HL-60 (cell line): ENCODE measurements at regions not wholly inside any gene's neighbourhood (a gene's known extent, or its start where the extent isn't known, plus 50 kb on each side); places are given as distances from the start of the nearest gene placed in this dataset.

ENCODE experiments used
- DNase-seq, 2 experiments: peaks; one replicate each; pipeline ENCODE4 v3.0.0-alpha.2; 2010 to 2020; ENCODE audit warnings: low read depth in 1 of 2, low spot score in 1 of 2
- H3K27ac ChIP-seq: fragments of 250-450 bp; sonication (Bioruptor Pico); replicated peaks from 2 replicates; pipeline ENCODE4 v1.5.1; 2020; ENCODE audit warnings: mild to moderate bottlenecking, moderate library complexity
- H3K27me3 ChIP-seq: fragments of 250-450 bp; sonication (Bioruptor Pico); 2 replicates; pipeline ENCODE4 v1.5.1; 2021; ENCODE audit warnings: mild to moderate bottlenecking, moderate library complexity; ENCODE audit not compliant: insufficient read depth, poor library complexity, severe bottlenecking
- H3K4me3 ChIP-seq: replicated peaks from 2 replicates; pipeline ENCODE4 v1.5.1; 2011; ENCODE audit warnings: mild to moderate bottlenecking, control low read depth, low read length; ENCODE audit not compliant: insufficient read depth
- GABPA ChIP-seq: IDR thresholded peaks from 2 replicates; pipeline ENCODE4 v1.6.1; 2012; ENCODE audit warnings: low read depth
- POLR2AphosphoS5 ChIP-seq: IDR thresholded peaks from 2 replicates; pipeline ENCODE4 v1.6.1; 2012; ENCODE audit warnings: low read depth
- SPI1 ChIP-seq: IDR thresholded peaks from 2 replicates; pipeline ENCODE4 v1.6.1; 2012; ENCODE audit warnings: low read depth, mild to moderate bottlenecking, borderline replicate concordance
- TF ChIP-seq, protein P1 (sequence below): IDR thresholded peaks from one replicate; pipeline ENCODE4 v1.5.1; 2011; ENCODE audit warnings: low read length, control low read depth, inconsistent platforms; ENCODE audit not compliant: insufficient read depth
- TF ChIP-seq, protein P2 (sequence below): IDR thresholded peaks from 2 replicates; pipeline ENCODE4 v1.6.1; 2012; ENCODE audit warnings: low read depth; ENCODE audit not compliant: insufficient replicate concordance

DNA sequence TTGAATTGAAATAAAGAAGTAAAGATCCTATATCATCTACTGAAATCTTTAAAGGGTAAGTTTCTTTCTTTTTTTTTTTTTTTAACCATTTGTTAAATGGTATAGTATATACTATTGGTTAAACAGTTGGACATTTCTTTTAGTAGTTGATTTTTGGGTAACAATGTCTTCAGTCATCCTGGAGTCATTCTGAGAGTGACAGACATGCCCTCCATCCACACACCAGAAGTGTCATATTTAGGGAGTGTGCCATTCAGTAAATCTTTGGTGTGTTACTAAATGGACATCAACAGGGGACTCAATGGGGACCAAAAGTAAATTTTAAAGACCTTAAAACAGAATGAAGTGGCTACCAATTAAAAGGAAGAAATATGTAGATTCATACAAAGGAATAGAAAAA is 50.8 kb upstream of the SLC39A10 start:
- DNase-seq = no peak
- no peak for TF ChIP-seq POLR2AphosphoS5
- H3K27me3 ChIP-seq = no peaks in the 10 kb centered on the region
- H3K4me3 ChIP-seq = no peak overlapping the region
- H3K27ac ChIP-seq = no peak overlapping the region

DNA sequence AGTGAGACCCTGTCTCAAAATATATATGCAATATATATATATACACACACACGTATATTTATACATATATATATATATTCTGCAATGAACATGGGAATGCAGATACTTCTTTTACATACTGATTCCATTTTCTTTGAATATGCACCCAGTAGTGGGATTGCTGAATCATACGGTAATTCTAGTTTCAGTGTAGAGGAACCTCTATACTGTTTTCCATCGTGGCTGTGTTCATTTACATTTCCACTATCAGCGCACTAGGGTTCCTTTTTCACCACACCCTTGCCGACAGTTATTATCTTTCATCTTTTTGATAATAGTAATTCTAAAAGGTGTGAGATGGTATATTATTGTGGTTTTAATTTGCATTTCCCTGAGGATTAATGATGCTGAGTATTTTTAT is 52.3 kb upstream of the SLC39A10 start:
- H3K27me3 ChIP-seq = no peaks in the 10 kb centered on the region
- no peak overlapping the region for H3K4me3 ChIP-seq
- H3K27ac ChIP-seq = no peak overlapping the region
- DNase-seq = no peak
- TF ChIP-seq SPI1 = no peak
- TF ChIP-seq, protein P1, sequence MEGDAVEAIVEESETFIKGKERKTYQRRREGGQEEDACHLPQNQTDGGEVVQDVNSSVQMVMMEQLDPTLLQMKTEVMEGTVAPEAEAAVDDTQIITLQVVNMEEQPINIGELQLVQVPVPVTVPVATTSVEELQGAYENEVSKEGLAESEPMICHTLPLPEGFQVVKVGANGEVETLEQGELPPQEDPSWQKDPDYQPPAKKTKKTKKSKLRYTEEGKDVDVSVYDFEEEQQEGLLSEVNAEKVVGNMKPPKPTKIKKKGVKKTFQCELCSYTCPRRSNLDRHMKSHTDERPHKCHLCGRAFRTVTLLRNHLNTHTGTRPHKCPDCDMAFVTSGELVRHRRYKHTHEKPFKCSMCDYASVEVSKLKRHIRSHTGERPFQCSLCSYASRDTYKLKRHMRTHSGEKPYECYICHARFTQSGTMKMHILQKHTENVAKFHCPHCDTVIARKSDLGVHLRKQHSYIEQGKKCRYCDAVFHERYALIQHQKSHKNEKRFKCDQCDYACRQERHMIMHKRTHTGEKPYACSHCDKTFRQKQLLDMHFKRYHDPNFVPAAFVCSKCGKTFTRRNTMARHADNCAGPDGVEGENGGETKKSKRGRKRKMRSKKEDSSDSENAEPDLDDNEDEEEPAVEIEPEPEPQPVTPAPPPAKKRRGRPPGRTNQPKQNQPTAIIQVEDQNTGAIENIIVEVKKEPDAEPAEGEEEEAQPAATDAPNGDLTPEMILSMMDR = no peak
- TF ChIP-seq, protein P2, sequence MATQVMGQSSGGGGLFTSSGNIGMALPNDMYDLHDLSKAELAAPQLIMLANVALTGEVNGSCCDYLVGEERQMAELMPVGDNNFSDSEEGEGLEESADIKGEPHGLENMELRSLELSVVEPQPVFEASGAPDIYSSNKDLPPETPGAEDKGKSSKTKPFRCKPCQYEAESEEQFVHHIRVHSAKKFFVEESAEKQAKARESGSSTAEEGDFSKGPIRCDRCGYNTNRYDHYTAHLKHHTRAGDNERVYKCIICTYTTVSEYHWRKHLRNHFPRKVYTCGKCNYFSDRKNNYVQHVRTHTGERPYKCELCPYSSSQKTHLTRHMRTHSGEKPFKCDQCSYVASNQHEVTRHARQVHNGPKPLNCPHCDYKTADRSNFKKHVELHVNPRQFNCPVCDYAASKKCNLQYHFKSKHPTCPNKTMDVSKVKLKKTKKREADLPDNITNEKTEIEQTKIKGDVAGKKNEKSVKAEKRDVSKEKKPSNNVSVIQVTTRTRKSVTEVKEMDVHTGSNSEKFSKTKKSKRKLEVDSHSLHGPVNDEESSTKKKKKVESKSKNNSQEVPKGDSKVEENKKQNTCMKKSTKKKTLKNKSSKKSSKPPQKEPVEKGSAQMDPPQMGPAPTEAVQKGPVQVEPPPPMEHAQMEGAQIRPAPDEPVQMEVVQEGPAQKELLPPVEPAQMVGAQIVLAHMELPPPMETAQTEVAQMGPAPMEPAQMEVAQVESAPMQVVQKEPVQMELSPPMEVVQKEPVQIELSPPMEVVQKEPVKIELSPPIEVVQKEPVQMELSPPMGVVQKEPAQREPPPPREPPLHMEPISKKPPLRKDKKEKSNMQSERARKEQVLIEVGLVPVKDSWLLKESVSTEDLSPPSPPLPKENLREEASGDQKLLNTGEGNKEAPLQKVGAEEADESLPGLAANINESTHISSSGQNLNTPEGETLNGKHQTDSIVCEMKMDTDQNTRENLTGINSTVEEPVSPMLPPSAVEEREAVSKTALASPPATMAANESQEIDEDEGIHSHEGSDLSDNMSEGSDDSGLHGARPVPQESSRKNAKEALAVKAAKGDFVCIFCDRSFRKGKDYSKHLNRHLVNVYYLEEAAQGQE = no peak
- TF ChIP-seq POLR2AphosphoS5 = no peak
- no peak for TF ChIP-seq GABPA

DNA sequence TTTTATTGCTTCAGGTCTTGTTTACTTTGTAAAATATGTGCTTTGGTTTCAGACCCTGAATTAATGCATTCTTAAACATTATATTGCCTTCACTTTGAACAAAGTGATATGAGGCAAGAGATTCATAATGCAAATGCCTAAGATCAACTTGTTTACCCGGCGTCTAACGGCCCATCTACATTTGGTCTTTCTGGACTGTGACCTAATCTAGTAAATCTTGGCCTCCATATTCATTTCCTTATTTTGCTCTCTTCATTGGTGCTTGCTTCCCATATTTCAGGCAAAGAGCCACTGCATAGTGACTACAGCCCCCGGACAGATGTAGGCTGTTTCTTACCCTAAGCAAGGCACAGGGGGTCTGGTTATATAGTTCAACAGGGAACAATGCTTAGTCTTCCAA is 53.0 kb upstream of the SLC39A10 start:
- H3K27ac ChIP-seq = no peak overlapping the region
- no peaks in the 10 kb centered on the region for H3K27me3 ChIP-seq
- no peak for DNase-seq
- no peak for TF ChIP-seq GABPA
- TF ChIP-seq, protein P1 = no peak
- TF ChIP-seq POLR2AphosphoS5 = no peak
- TF ChIP-seq, protein P2 = no peak
- no peak for TF ChIP-seq SPI1
- no peak overlapping the region for H3K4me3 ChIP-seq

DNA sequence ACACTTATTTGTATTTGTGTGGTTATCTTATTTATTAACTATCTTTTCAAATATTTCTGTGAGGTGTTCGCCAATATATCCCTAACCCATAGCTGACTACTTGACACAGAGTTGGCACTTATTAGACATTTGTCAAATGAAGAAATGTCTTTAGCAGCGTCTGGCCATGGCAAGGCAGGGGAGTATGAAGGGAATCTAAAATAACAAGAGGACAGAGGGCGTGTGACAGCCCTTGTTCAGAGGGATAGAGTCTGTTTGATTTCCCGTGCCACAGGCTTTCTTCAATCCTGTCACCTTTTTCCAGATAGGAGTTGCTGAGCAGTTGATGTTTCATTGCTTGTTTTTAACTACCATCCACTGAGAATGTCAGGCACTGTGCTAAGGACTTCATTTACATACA is 53.6 kb upstream of the SLC39A10 start:
- Histone ChIP-seq H3K4me3 (no peak overlapping the region), H3K27me3 (no peaks in the 10 kb centered on the region), H3K27ac (no peak overlapping the region)
- no peak for DNase-seq
- TF ChIP-seq POLR2AphosphoS5 = no peak
- TF ChIP-seq, protein P2 = no peak
- no peak for TF ChIP-seq SPI1
- TF ChIP-seq GABPA = no peak
- TF ChIP-seq, protein P1 = no peak
